Breast epithelium (tissue), 4 donors: ENCODE measurements at regions not wholly inside any gene's neighbourhood (a gene's known extent, or its start where the extent isn't known, plus 50 kb on each side); places are given as distances from the start of the nearest gene placed in this dataset.
"Not testable (repeated sequence)": the region's sequence is repeated elsewhere in the genome, so short reads cannot be mapped to it uniquely, and the experiment has no call there.

Experiments
- DNase-seq, 2 donors: peaks; one replicate each; pipeline ENCODE4 v3.0.0-alpha.2; 2019; ENCODE audit warnings: low spot score in 2 of 2
- H3K27ac ChIP-seq, 2 donors: fragments of 200-600 bp; sonication (generic) in 1 of 2; one replicate each; pipeline ENCODE4 v1.5.1; 2016 to 2019; ENCODE audit warnings: mild to moderate bottlenecking in 1 of 2
- H3K27me3 ChIP-seq, 2 donors: fragments of 200-600 bp; sonication (generic) in 1 of 2; one replicate each; pipeline versions ENCODE4 v1.5.1 to v1.6.0; 2017 to 2019; ENCODE audit warnings: control low read depth in 1 of 2, mild to moderate bottlenecking in 1 of 2
- H3K36me3 ChIP-seq: fragments of 200-600 bp; one replicate; pipeline ENCODE4 v1.5.1; 2019
- H3K4me1 ChIP-seq, 2 donors: fragments of 200-600 bp; sonication (generic); one replicate each; pipeline ENCODE4 v1.5.1; 2016 to 2019; ENCODE audit warnings: control low read depth in 1 of 2
- H3K4me3 ChIP-seq, 3 donors: fragments of 200-600 bp; sonication (generic); 1 replicate in 2 of 3; 2 replicates in 1 of 3; pipeline ENCODE4 v1.5.1; 2016 to 2019; ENCODE audit warnings: mild to moderate bottlenecking in 3 of 3, moderate library complexity in 2 of 3
- H3K9me3 ChIP-seq, 2 donors: fragments of 200-600 bp; sonication (generic) in 1 of 2; one replicate each; pipeline ENCODE4 v1.5.1; 2016 to 2019; ENCODE audit warnings: control low read depth in 1 of 2
- CTCF ChIP-seq, 3 donors: fragments of 450-650 bp; IDR thresholded peaks; one replicate each; pipeline ENCODE4 v1.5.1; 2016 to 2017; ENCODE audit warnings: antibody characterized with exemption in 3 of 3, mild to moderate bottlenecking in 3 of 3, moderate library complexity in 3 of 3
- POLR2A ChIP-seq: fragments of 450-650 bp; IDR thresholded peaks from one replicate; pipeline ENCODE4 v1.6.1; 2016; ENCODE audit warnings: antibody characterized with exemption, mild to moderate bottlenecking, moderate library complexity
- POLR2AphosphoS5 ChIP-seq, 3 donors: sonication (generic); formaldehyde crosslinking; IDR thresholded peaks; one replicate each; pipeline ENCODE4 v1.6.1; 2017; ENCODE audit warnings: antibody characterized with exemption in 3 of 3
- intact Hi-C: fragments of 100-400 bp; cut with DNase I; formaldehyde crosslinking; loops from one replicate; pipeline ENCODE4 v1.15.1; 2023; ENCODE audit warnings: low total_unique reads

- H3K4me3 ChIP-seq, H3K4me1 ChIP-seq, intact Hi-C loops, DNase-seq, H3K36me3 ChIP-seq, H3K27me3 ChIP-seq, H3K27ac ChIP-seq: not testable (repeated sequence)
- peaks cover 11 to 85% of the 10 kb centered on the region in 2 donors for H3K9me3 ChIP-seq
Observed at GRCh38 chr7:63856466-63856865, 142.2 kb upstream of the ZNF722 start.

GRCh38 chr7:63867127-63867526, 131.5 kb upstream of the ZNF722 start:
- Histone ChIP-seq H3K4me1 (no peaks in the 10 kb centered on the region), H3K27ac (no peak overlapping the region), H3K27me3 (no peaks in the 10 kb centered on the region), H3K36me3 (no peaks in the 10 kb centered on the region), H3K9me3 (peaks cover 27 to 81% of the 10 kb centered on the region in 2 donors), H3K4me3 (no peak overlapping the region)
- TF ChIP-seq CTCF (IDR thresholded peaks at IDR 0.05) (no peak), POLR2AphosphoS5 (IDR thresholded peaks at IDR 0.05) (no peak), POLR2A (no peak)
- intact Hi-C loops, result no loop called here
- no peak for DNase-seq

- H3K36me3 ChIP-seq, H3K27ac ChIP-seq, H3K4me3 ChIP-seq, intact Hi-C loops, H3K4me1 ChIP-seq, H3K27me3 ChIP-seq, DNase-seq: not testable (repeated sequence)
- peaks cover 61 to 85% of the 10 kb centered on the region in 2 donors for H3K9me3 ChIP-seq
Observed at GRCh38 chr7:63874242-63874641, 124.4 kb upstream of the ZNF722 start.

GRCh38 chr7:63876707-63877322, 121.8 kb upstream of the ZNF722 start:
- intact Hi-C loops, result no loop called here
- H3K27me3 ChIP-seq, result no peaks in the 10 kb centered on the region
- TF ChIP-seq CTCF (IDR thresholded peaks at IDR 0.05), result no peak
- no peak for TF ChIP-seq POLR2AphosphoS5 (IDR thresholded peaks at IDR 0.05)
- no peak for TF ChIP-seq POLR2A
- H3K9me3 ChIP-seq, result peaks cover 77 to 87% of the 10 kb centered on the region in 2 donors
- no peak for DNase-seq
- no peaks in the 10 kb centered on the region for H3K4me1 ChIP-seq
- H3K27ac ChIP-seq, result no peak overlapping the region
- no peaks in the 10 kb centered on the region for H3K36me3 ChIP-seq
- H3K4me3 ChIP-seq, result no peak overlapping the region

- H3K4me3 ChIP-seq, result no peak overlapping the region
- H3K9me3 ChIP-seq, result peaks cover 72 to 96% of the 10 kb centered on the region in 2 donors
- no peaks in the 10 kb centered on the region for H3K36me3 ChIP-seq
- no peaks in the 10 kb centered on the region for H3K27me3 ChIP-seq
- no peak for DNase-seq
- intact Hi-C loops, result no loop called here
- H3K27ac ChIP-seq, result no peak overlapping the region
- no peak for TF ChIP-seq POLR2AphosphoS5 (IDR thresholded peaks at IDR 0.05)
- TF ChIP-seq POLR2A, result no peak
- TF ChIP-seq CTCF (IDR thresholded peaks at IDR 0.05), result no peak
- H3K4me1 ChIP-seq, result no peaks in the 10 kb centered on the region
Observed at GRCh38 chr7:63887031-63887430, 111.6 kb upstream of the ZNF722 start.

GRCh38 chr7:63899691-63900393, 98.8 kb upstream of the ZNF722 start:
- peaks cover 0 to 22% of the 10 kb centered on the region in 2 donors for H3K9me3 ChIP-seq
- H3K27me3 ChIP-seq, result no peaks in the 10 kb centered on the region
- peaks cover 0 to 4% of the 10 kb centered on the region in 2 donors for H3K4me1 ChIP-seq
- H3K36me3 ChIP-seq, result no peaks in the 10 kb centered on the region
- intact Hi-C loops, result no loop called here
- TF ChIP-seq POLR2A, result no peak
- TF ChIP-seq CTCF (IDR thresholded peaks at IDR 0.05), result no peak
- no peak for TF ChIP-seq POLR2AphosphoS5 (IDR thresholded peaks at IDR 0.05)
- H3K27ac ChIP-seq, result peak overlapping the region; percentile 33 to 73
- H3K4me3 ChIP-seq, result peak overlapping the region; percentile 60 to 81 (median 64)
- DNase-seq, result peak in 1 of 2 donors; percentile 82
